ENCODE measurements at regions not wholly inside any gene's neighbourhood (a gene's known extent, or its start where the extent isn't known, plus 50 kb on each side); places are given as distances from the start of the nearest gene placed in this dataset.

- no peaks in the 10 kb centered on the region for H3K27me3 ChIP-seq
- peaks cover 38% of the 10 kb centered on the region for H3K4me1 ChIP-seq
- intact Hi-C loops (cut with DNase I): loop anchor here (10.0 kb wide), 1 partner anchor 54 kb away; no protein-coding TSS in a partner anchor
- DNase-seq (ENCODE audit: extremely low spot score in 2 of 2): no peak
- H3K27ac ChIP-seq: no peak overlapping the region
- no peaks in the 10 kb centered on the region for H3K9me3 ChIP-seq
- no peaks in the 10 kb centered on the region for H3K36me3 ChIP-seq
- TF ChIP-seq POLR2AphosphoS5 (IDR thresholded peaks at IDR 0.05; ENCODE audit: insufficient read depth in 1 of 2, low read depth in 1 of 2) (no peak), POLR2A (IDR thresholded peaks at IDR 0.05) (no peak), CTCF (IDR thresholded peaks at IDR 0.05) (no peak)
- no peak overlapping the region for H3K4me3 ChIP-seq
Measured at GRCh38 chr14:58750321-58751269, 112.8 kb downstream of the DACT1 start.

GRCh38 chr14:58751788-58752187, 114.0 kb downstream of the DACT1 start:
- Histone ChIP-seq H3K4me1 (peaks cover 33% of the 10 kb centered on the region), H3K4me3 (no peak overlapping the region), H3K36me3 (no peaks in the 10 kb centered on the region), H3K27ac (no peak overlapping the region), H3K9me3 (no peaks in the 10 kb centered on the region), H3K27me3 (no peaks in the 10 kb centered on the region)
- TF ChIP-seq CTCF (IDR thresholded peaks at IDR 0.05): no peak
- TF ChIP-seq POLR2A (IDR thresholded peaks at IDR 0.05): no peak
- no peak for TF ChIP-seq POLR2AphosphoS5 (IDR thresholded peaks at IDR 0.05; ENCODE audit: insufficient read depth in 1 of 2, low read depth in 1 of 2)
- DNase-seq (ENCODE audit: extremely low spot score in 2 of 2): no peak
- intact Hi-C loops (cut with DNase I): loop anchor here (10.0 kb wide), 1 partner anchor 53 kb away; no protein-coding TSS in a partner anchor

GRCh38 chr14:58752289-58752688, 114.5 kb downstream of the DACT1 start:
- TF ChIP-seq POLR2AphosphoS5 (IDR thresholded peaks at IDR 0.05; ENCODE audit: insufficient read depth in 1 of 2, low read depth in 1 of 2): no peak
- no peak for TF ChIP-seq POLR2A (IDR thresholded peaks at IDR 0.05)
- TF ChIP-seq CTCF (IDR thresholded peaks at IDR 0.05): no peak
- peaks cover 33% of the 10 kb centered on the region for H3K4me1 ChIP-seq
- H3K27ac ChIP-seq: no peak overlapping the region
- H3K27me3 ChIP-seq: no peaks in the 10 kb centered on the region
- no peak for DNase-seq (ENCODE audit: extremely low spot score in 2 of 2)
- no peaks in the 10 kb centered on the region for H3K36me3 ChIP-seq
- H3K9me3 ChIP-seq: no peaks in the 10 kb centered on the region
- intact Hi-C loops (cut with DNase I): loop anchor here (10.0 kb wide), 1 partner anchor 53 kb away; no protein-coding TSS in a partner anchor
- no peak overlapping the region for H3K4me3 ChIP-seq

- Histone ChIP-seq H3K27me3 (no peaks in the 10 kb centered on the region), H3K4me1 (peaks cover 31% of the 10 kb centered on the region), H3K27ac (no peak overlapping the region), H3K9me3 (no peaks in the 10 kb centered on the region), H3K4me3 (no peak overlapping the region), H3K36me3 (no peaks in the 10 kb centered on the region)
- no peak for DNase-seq (ENCODE audit: extremely low spot score in 2 of 2)
- intact Hi-C loops (cut with DNase I): loop anchor here (10.0 kb wide), 1 partner anchor 52 kb away; no protein-coding TSS in a partner anchor
- peak in 1 of 2 donors; percentile 16 for TF ChIP-seq POLR2AphosphoS5 (IDR thresholded peaks at IDR 0.05; ENCODE audit: insufficient read depth in 1 of 2, low read depth in 1 of 2)
- no peak for TF ChIP-seq POLR2A (IDR thresholded peaks at IDR 0.05)
- no peak for TF ChIP-seq CTCF (IDR thresholded peaks at IDR 0.05)
Measured at GRCh38 chr14:58752771-58753201, 115.0 kb downstream of the DACT1 start.

Data from vagina (tissue), 2 donors.